NT2/D1 (cell line): ENCODE measurements at regions not wholly inside any gene's neighbourhood (a gene's known extent, or its start where the extent isn't known, plus 50 kb on each side); places are given as distances from the start of the nearest gene placed in this dataset.

Experiments used
- DNase-seq: peaks from one replicate; pipeline ENCODE4 v3.0.0-alpha.2; 2011; ENCODE audit warnings: low read depth, low spot score
- H3K27me3 ChIP-seq: 2 replicates; pipeline ENCODE4 v1.6.0; 2011; ENCODE audit warnings: mild to moderate bottlenecking; ENCODE audit not compliant: insufficient read length, insufficient read depth
- H3K36me3 ChIP-seq: 2 replicates; pipeline ENCODE4 v1.6.1; 2011; ENCODE audit warnings: mild to moderate bottlenecking, low read length, mixed read lengths; ENCODE audit not compliant: insufficient read depth, insufficient read length
- H3K4me1 ChIP-seq: 2 replicates; pipeline ENCODE4 v1.5.1; 2011; ENCODE audit not compliant: insufficient read depth, insufficient read length
- H3K4me3 ChIP-seq: 2 replicates; pipeline ENCODE4 v1.5.1; 2011; ENCODE audit warnings: low read depth; ENCODE audit not compliant: insufficient read length
- H3K9ac ChIP-seq: 2 replicates; pipeline ENCODE4 v1.6.0; 2011; ENCODE audit warnings: low read depth; ENCODE audit not compliant: insufficient read length
- H3K9me3 ChIP-seq: 2 replicates; pipeline ENCODE4 v1.5.1; 2011; ENCODE audit warnings: mild to moderate bottlenecking, low read length; ENCODE audit not compliant: insufficient read depth
- SUZ12 ChIP-seq: IDR thresholded peaks from 2 replicates; pipeline ENCODE4 v1.6.1; 2011; ENCODE audit not compliant: insufficient read length, insufficient read depth; ENCODE audit errors: extremely low read depth
- YY1 ChIP-seq: IDR thresholded peaks from 2 replicates; pipeline ENCODE4 v1.6.1; 2011; ENCODE audit not compliant: insufficient read length, insufficient read depth
- ZNF274 ChIP-seq: IDR thresholded peaks from 2 replicates; pipeline ENCODE4 v1.6.1; 2011; ENCODE audit warnings: mild to moderate bottlenecking, low read depth, low read length

DNA sequence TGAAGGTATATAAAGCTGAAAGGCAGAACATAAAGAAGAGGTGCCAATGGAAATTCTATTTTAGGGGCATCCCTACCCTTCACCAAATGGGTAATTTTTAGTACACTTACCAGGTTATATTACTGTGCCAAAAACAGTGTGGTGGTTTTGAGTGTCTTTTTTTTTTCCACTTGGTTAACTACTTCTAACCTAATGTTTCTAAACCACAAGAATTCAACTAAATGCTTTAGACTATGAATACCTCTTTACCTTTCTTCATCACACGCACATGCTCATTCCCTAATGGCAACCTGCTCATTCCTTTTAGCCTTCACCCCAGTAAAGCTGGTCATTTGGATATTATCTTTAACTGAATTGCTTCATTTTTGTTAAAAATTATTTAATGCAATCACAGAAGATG is 215.6 kb downstream of the PIK3R1 start:
- Histone ChIP-seq H3K27me3 (no peaks in the 10 kb centered on the region), H3K4me3 (no peak overlapping the region), H3K36me3 (no peaks in the 10 kb centered on the region)

DNA sequence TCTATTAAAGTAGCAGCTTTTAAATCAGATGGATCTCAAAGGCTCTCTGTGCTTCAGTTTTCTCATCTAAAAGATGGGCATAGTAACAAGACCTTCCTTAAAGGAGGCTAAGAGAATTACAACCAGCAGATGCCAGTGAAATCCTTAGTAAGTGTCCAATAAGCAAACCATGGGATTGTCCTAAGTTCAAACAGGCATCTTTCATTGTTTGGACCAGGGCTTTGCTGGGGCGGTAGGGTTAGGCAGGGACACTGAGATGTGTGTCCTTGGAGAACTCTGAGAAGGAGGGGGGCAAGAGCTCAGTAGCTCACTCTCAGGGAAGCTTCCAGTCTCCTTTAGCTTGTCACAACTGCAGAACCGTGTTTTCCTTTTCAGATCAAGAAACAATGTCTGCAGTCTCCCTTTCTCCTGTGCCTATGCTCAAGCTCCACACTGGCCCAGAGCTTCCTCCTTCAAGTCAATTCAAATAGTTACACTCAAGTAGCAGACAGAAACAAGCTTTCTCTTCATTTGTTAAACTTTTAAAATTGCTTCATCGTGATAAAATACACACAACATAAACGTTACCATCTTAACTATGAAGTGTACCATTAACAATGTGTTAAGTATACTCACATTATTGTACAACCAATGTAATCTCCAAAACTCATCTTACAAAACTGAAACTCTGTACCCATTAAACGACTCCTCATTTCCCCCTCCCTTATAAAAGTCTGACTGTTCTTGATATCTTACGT is 216.2 kb downstream of the PIK3R1 start:
- no peaks in the 10 kb centered on the region for H3K4me1 ChIP-seq
- H3K27me3 ChIP-seq = no peaks in the 10 kb centered on the region
- H3K36me3 ChIP-seq = no peaks in the 10 kb centered on the region
- TF ChIP-seq ZNF274 = no peak
- TF ChIP-seq YY1 = no peak
- TF ChIP-seq SUZ12 = no peak
- H3K9me3 ChIP-seq = no peaks in the 10 kb centered on the region
- DNase-seq = no peak
- no peak overlapping the region for H3K4me3 ChIP-seq
- no peak overlapping the region for H3K9ac ChIP-seq

More for the DNA sequence above, 215.6 kb downstream of the PIK3R1 start:
- Histone ChIP-seq H3K9me3 (no peaks in the 10 kb centered on the region), H3K4me1 (no peaks in the 10 kb centered on the region), H3K9ac (no peak overlapping the region)
- TF ChIP-seq YY1 = no peak
- TF ChIP-seq SUZ12 = no peak
- no peak for TF ChIP-seq ZNF274
- DNase-seq = no peak

DNA sequence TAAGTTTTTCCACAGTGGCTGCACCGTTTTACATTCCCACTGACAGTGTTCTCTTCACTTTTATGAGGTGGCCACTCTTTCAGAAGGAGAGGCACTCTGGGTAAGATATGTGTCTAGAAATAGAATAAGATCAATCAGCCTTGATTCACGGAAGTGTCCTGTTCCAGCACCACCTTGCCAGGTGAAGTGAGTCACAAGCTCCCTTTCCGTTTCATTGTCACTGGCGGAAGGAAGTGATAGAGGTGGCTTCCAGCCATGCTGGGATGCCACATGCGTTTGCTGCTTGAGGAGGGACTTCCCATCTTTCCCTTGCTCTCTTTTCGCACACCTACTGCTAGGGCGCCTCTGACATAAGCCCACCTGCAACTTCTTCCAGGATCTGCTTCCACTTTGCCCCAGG is 217.1 kb downstream of the PIK3R1 start:
- H3K4me1 ChIP-seq = no peaks in the 10 kb centered on the region
- H3K4me3 ChIP-seq = no peak overlapping the region
- no peaks in the 10 kb centered on the region for H3K27me3 ChIP-seq
- no peak for TF ChIP-seq YY1
- no peaks in the 10 kb centered on the region for H3K9me3 ChIP-seq
- no peaks in the 10 kb centered on the region for H3K36me3 ChIP-seq
- H3K9ac ChIP-seq = no peak overlapping the region
- DNase-seq = no peak

DNA sequence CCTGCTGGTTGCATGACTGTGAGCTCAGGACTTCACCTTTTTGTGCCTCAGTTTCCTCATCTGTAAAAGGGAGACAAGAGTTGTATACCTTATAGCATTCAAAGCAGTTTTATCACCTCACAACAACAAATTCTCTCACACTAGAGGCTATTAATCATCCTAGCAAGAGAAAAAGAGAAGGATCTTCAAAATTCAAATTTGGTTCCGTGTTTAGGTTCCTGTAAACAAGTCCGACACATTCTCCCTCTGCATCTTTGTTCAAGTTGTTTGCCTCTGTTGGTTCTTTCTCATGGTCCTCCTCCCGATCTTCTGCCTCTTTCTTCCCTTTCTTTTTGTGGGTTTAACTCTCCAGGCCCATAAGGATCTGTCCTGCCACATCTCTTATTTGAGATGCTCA is 218.0 kb downstream of the PIK3R1 start:
- Histone ChIP-seq H3K4me3 (no peak overlapping the region), H3K4me1 (no peaks in the 10 kb centered on the region), H3K9ac (no peak overlapping the region), H3K9me3 (no peaks in the 10 kb centered on the region), H3K36me3 (no peaks in the 10 kb centered on the region), H3K27me3 (no peaks in the 10 kb centered on the region)
- TF ChIP-seq SUZ12 = no peak
- no peak for TF ChIP-seq YY1
- DNase-seq = no peak

DNA sequence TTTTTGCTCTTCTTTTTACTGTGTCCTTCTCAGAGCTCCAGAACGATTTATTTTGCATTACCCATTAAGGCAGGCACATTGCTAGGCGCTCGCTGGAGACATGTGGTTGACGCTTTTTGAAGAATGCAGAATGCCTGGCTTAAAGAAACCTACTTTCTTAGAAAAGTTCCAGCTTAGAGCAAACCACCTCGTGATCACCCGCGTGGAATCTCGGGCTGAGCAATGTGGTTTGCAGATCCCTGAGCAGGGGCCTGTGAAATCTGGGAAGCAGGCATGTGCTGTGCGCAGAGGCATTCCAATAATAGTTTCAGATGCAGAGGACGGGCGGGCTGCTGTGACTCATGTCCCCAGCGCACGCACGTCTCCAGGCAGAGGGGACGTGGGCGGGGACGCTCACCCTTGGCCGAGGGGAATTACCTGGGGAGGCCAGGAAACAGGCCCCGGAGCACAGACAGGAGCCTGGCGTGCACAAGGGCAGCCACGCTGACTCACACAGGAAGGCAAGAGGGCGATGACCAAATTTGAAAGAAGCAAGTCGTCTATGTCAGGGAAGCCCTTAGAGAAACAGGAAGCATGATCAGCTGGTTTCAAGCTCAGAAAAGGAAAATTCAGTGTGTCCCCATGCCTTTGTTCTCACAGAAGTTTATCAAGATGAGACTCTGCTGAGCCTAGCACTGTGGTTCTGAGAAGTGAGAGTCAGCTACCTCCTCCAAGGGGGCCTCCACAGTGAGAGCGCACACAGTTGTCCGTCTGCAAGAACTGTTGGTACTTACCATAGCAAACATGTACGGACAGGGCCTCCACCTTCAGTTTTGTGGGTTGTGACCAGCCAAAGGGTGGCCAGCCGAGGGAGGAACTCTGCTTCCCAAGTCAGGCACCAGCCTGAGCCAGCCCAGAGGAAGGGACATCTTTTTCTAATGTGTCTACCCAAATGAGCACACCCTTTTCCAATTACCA is 218.6 kb downstream of the PIK3R1 start:
- TF ChIP-seq ZNF274 (no peak), YY1 (no peak), SUZ12 (no peak)
- H3K9ac ChIP-seq = no peak overlapping the region
- H3K4me1 ChIP-seq = no peaks in the 10 kb centered on the region
- H3K36me3 ChIP-seq = no peaks in the 10 kb centered on the region
- H3K27me3 ChIP-seq = no peaks in the 10 kb centered on the region
- no peaks in the 10 kb centered on the region for H3K9me3 ChIP-seq
- H3K4me3 ChIP-seq = no peak overlapping the region
- no peak for DNase-seq

DNA sequence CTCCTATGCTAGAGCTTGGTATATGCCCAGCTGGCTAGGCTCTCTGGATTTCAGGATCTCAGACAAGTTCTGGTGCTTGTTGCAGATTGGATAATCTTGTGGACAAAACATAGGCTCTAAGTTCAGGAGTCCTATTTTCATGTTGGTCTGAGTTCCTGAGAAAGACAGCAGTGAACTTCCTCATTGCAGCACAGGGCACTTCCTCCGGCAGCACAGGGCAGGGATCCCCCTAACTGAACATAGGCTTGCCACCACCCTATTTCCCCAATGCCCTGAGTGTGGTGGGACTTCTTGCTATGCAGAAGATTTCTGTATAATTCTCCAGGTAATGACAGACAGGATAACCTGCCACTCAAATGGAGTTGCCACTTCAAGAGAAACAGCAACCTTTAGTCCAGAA is 220.1 kb downstream of the PIK3R1 start:
- Histone ChIP-seq H3K9me3 (no peaks in the 10 kb centered on the region), H3K36me3 (no peaks in the 10 kb centered on the region), H3K4me3 (no peak overlapping the region), H3K4me1 (no peaks in the 10 kb centered on the region), H3K9ac (no peak overlapping the region), H3K27me3 (no peaks in the 10 kb centered on the region)
- no peak for DNase-seq
- no peak for TF ChIP-seq SUZ12
- TF ChIP-seq ZNF274 = no peak
- TF ChIP-seq YY1 = no peak

DNA sequence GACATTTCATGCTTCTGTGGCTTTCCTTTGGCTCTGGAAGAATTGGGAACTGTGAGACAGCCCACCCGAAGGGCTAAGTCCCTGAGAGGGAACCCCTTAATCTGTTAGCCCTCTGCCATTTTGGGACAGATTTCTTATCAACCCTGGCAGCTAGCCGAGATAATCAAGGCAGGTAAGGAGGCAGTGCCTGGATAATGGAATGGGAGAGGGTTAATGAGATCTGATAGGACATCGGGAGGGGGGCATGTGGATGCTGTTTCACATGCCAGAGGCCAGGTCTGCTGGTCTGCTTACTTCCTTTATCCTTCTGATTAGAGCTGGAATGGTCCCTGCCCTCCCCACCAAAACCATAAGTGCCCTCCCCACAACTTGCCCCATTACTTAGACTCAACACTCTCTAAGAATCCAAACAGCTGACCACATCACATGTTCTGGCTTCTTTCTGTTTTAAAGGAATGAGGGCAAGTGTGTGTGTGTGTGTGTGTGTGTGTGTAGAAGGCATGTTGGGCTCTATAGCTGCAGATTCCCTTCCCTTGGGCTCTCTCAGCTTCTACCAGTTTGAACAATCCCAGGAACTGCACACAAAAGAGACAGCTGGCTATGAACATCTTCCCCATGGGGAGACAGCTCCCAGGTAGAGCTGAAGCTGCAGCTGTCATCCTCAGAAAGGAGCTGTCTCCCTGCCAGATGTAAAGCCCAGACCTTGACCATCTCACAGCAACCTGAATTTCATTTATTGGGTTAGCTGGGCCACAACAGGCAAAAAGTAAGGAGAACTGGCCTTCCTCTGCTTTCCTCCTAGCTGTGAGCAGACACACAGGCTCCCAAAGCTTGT is 221.3 kb downstream of the PIK3R1 start:
- Histone ChIP-seq H3K36me3 (no peaks in the 10 kb centered on the region), H3K9me3 (no peaks in the 10 kb centered on the region), H3K9ac (no peak overlapping the region), H3K4me1 (no peaks in the 10 kb centered on the region), H3K27me3 (no peaks in the 10 kb centered on the region), H3K4me3 (no peak overlapping the region)
- DNase-seq = no peak
- no peak for TF ChIP-seq YY1
